ENCODE measurements at regions not wholly inside any gene's neighbourhood (a gene's known extent, or its start where the extent isn't known, plus 50 kb on each side); places are given as distances from the start of the nearest gene placed in this dataset.

- no peak overlapping the region for H3K4me3 ChIP-seq (ENCODE audit: insufficient read depth, low read depth, low read length)
- TF ChIP-seq EZH2 (IDR thresholded peaks at IDR 0.05; ENCODE audit: insufficient read depth, low read length) (no peak), CTCF (IDR thresholded peaks at IDR 0.05; ENCODE audit: insufficient read depth, low read depth, low read length) (no peak)
- H3K27ac ChIP-seq (ENCODE audit: low read depth, low read length), result no peak overlapping the region
- no peak for DNase-seq (ENCODE audit: low read depth)
- no peaks in the 10 kb centered on the region for H3K36me3 ChIP-seq (ENCODE audit: insufficient read depth, low read length)
- H3K27me3 ChIP-seq (ENCODE audit: insufficient read depth, low read length), result peaks cover 9% of the 10 kb centered on the region
- H3K4me2 ChIP-seq (ENCODE audit: low read length), result no peak overlapping the region
- H3K4me3 Mint-ChIP-seq (ENCODE audit: unreplicated experiment), result no peak overlapping the region
- H3K36me3 Mint-ChIP-seq (ENCODE audit: low read depth, unreplicated experiment), result no peaks in the 10 kb centered on the region
- H3K27me3 Mint-ChIP-seq (ENCODE audit: low read depth, unreplicated experiment), result peaks cover 37% of the 10 kb centered on the region
- H3K4me1 Mint-ChIP-seq (ENCODE audit: low read depth, unreplicated experiment), result no peaks in the 10 kb centered on the region
- H3K9me3 Mint-ChIP-seq (ENCODE audit: unreplicated experiment), result no peaks in the 10 kb centered on the region
- no peaks in the 10 kb centered on the region for H3K79me2 ChIP-seq (ENCODE audit: insufficient read depth, low read length)
- H3K9ac ChIP-seq (ENCODE audit: low read length), result no peak overlapping the region
- no peak overlapping the region for H3K27ac Mint-ChIP-seq (ENCODE audit: unreplicated experiment)
- no peaks in the 10 kb centered on the region for H3K9me3 ChIP-seq (ENCODE audit: insufficient read depth, low read depth, low read length)
- no peak for FAIRE-seq
- H3K4me1 ChIP-seq (ENCODE audit: insufficient read depth, low read length), result peaks cover 2% of the 10 kb centered on the region
- H2AFZ ChIP-seq (ENCODE audit: low read depth, low read length), result no peak overlapping the region
- H4K20me1 ChIP-seq (ENCODE audit: insufficient read depth, low read length), result no peaks in the 10 kb centered on the region
Measured at GRCh38 chr22:27638329-27639233, 163.0 kb downstream of the MN1 start.

GRCh38 chr22:27639248-27640086 lies 162.1 kb downstream of the MN1 start:
- Histone ChIP-seq H4K20me1 (ENCODE audit: insufficient read depth, low read length) (no peaks in the 10 kb centered on the region), H3K4me2 (ENCODE audit: low read length) (no peak overlapping the region), H3K79me2 (ENCODE audit: insufficient read depth, low read length) (no peaks in the 10 kb centered on the region), H2AFZ (ENCODE audit: low read depth, low read length) (no peak overlapping the region), H3K4me1 (ENCODE audit: insufficient read depth, low read length) (peaks cover 2% of the 10 kb centered on the region), H3K36me3 (ENCODE audit: insufficient read depth, low read length) (no peaks in the 10 kb centered on the region), H3K27me3 (ENCODE audit: insufficient read depth, low read length) (peaks cover 8% of the 10 kb centered on the region), H3K4me3 (ENCODE audit: insufficient read depth, low read depth, low read length) (no peak overlapping the region), H3K9me3 (ENCODE audit: insufficient read depth, low read depth, low read length) (no peaks in the 10 kb centered on the region), H3K9ac (ENCODE audit: low read length) (no peak overlapping the region), H3K27ac (ENCODE audit: low read depth, low read length) (no peak overlapping the region)
- H3K27ac Mint-ChIP-seq (ENCODE audit: unreplicated experiment), result no peak overlapping the region
- no peaks in the 10 kb centered on the region for H3K36me3 Mint-ChIP-seq (ENCODE audit: low read depth, unreplicated experiment)
- H3K27me3 Mint-ChIP-seq (ENCODE audit: low read depth, unreplicated experiment), result peaks cover 34% of the 10 kb centered on the region
- H3K4me1 Mint-ChIP-seq (ENCODE audit: low read depth, unreplicated experiment), result no peaks in the 10 kb centered on the region
- TF ChIP-seq EZH2 (IDR thresholded peaks at IDR 0.05; ENCODE audit: insufficient read depth, low read length) (no peak), CTCF (IDR thresholded peaks at IDR 0.05; ENCODE audit: insufficient read depth, low read depth, low read length) (no peak)
- H3K9me3 Mint-ChIP-seq (ENCODE audit: unreplicated experiment), result peaks cover 2% of the 10 kb centered on the region
- DNase-seq (ENCODE audit: low read depth), result no peak
- no peak overlapping the region for H3K4me3 Mint-ChIP-seq (ENCODE audit: unreplicated experiment)
- no peak for FAIRE-seq

Data from astrocyte (in vitro differentiated cells and primary cell).